A549 (cell line): ENCODE measurements at regions not wholly inside any gene's neighbourhood (a gene's known extent, or its start where the extent isn't known, plus 50 kb on each side); places are given as distances from the start of the nearest gene placed in this dataset.

Experiments
- BHLHE40 ChIP-seq: IDR thresholded peaks from 2 replicates; pipeline ENCODE4 v1.6.1; 2012; ENCODE audit warnings: low read depth, low read length, inconsistent platforms
- CEBPB ChIP-seq, 2 experiments: fragments of >200 bp in 1 of 2; sonication (Bioruptor Twin) in 1 of 2; formaldehyde crosslinking in 1 of 2; IDR thresholded peaks; 2 replicates each; pipeline ENCODE4 v1.6.1; 2012 to 2016
- FOSL2 ChIP-seq, 2 experiments: fragments of 450-650 bp in 1 of 2; fragments of >200 bp in 1 of 2; sonication (Bioruptor Twin) in 1 of 2; formaldehyde crosslinking; IDR thresholded peaks; 2 replicates each; pipeline versions ENCODE4 v1.5.0 to v1.6.1; 2016 to 2020; ENCODE audit warnings: mild to moderate bottlenecking in 1 of 2, moderate library complexity in 1 of 2
- MAX ChIP-seq: IDR thresholded peaks from 2 replicates; pipeline ENCODE4 v1.6.1; 2012
- NFE2L2 ChIP-seq: fragments of 150-350 bp; conservative IDR thresholded peaks from 2 replicates; pipeline ENCODE4 v1.6.1; 2014; ENCODE audit warnings: low read length
- POLR2A ChIP-seq: IDR thresholded peaks from 2 replicates; pipeline ENCODE4 v1.6.1; 2012; ENCODE audit warnings: mild to moderate bottlenecking, low read length
- POLR2AphosphoS2 ChIP-seq: conservative IDR thresholded peaks from 2 replicates; pipeline ENCODE4 v1.6.1; 2012; ENCODE audit warnings: low read length, improper control_type of control experiment, inconsistent platforms
- SMC3 ChIP-seq: fragments of >200 bp; sonication (Bioruptor Twin); formaldehyde crosslinking; IDR thresholded peaks from 3 replicates; pipeline ENCODE4 v1.6.1; 2018; ENCODE audit warnings: inconsistent platforms
- TP53 ChIP-seq: fragments of 250-450 bp; sonication (Bioruptor Pico); IDR thresholded peaks from 2 replicates; pipeline ENCODE4 v1.5.0; 2021; ENCODE audit warnings: mild to moderate bottlenecking, moderate library complexity
- ZFP36 ChIP-seq: fragments of 450-650 bp; IDR thresholded peaks from 2 replicates; pipeline ENCODE4 v1.6.1; 2014; ENCODE audit warnings: borderline replicate concordance; ENCODE audit not compliant: partially characterized antibody
- TF ChIP-seq, protein P1 (sequence below): fragments of >200 bp; sonication (Bioruptor Twin); formaldehyde crosslinking; IDR thresholded peaks from 3 replicates; pipeline ENCODE4 v1.5.1; 2016

GRCh38 chr3:106241593-106241992, 372.8 kb upstream of the CBLB start:
- TF ChIP-seq BHLHE40 (no peak), TP53 (CRISPR knock-in tag) (no peak), MAX (no peak), SMC3 (no peak), NFE2L2 (no peak), POLR2A (no peak), CEBPB (IDR thresholded peaks at IDR 0.05) (no peak), POLR2AphosphoS2 (no peak), ZFP36 (no peak), FOSL2 (IDR thresholded peaks at IDR 0.05) (no peak), FOSL2 (CRISPR knock-in tag; IDR thresholded peaks at IDR 0.05) (no peak)
- TF ChIP-seq, protein P1, sequence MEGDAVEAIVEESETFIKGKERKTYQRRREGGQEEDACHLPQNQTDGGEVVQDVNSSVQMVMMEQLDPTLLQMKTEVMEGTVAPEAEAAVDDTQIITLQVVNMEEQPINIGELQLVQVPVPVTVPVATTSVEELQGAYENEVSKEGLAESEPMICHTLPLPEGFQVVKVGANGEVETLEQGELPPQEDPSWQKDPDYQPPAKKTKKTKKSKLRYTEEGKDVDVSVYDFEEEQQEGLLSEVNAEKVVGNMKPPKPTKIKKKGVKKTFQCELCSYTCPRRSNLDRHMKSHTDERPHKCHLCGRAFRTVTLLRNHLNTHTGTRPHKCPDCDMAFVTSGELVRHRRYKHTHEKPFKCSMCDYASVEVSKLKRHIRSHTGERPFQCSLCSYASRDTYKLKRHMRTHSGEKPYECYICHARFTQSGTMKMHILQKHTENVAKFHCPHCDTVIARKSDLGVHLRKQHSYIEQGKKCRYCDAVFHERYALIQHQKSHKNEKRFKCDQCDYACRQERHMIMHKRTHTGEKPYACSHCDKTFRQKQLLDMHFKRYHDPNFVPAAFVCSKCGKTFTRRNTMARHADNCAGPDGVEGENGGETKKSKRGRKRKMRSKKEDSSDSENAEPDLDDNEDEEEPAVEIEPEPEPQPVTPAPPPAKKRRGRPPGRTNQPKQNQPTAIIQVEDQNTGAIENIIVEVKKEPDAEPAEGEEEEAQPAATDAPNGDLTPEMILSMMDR, result no peak
